Natural killer cell (primary cell): ENCODE measurements at regions not wholly inside any gene's neighbourhood (a gene's known extent, or its start where the extent isn't known, plus 50 kb on each side); places are given as distances from the start of the nearest gene placed in this dataset.

Experiments used
- ATAC-seq, 3 donors: fragments of 150-1000 bp in 2 of 3; fragments of 200-7000 bp in 1 of 3; cut with Tn5 transposase; 1 replicate in 1 of 3; 2 replicates in 2 of 3; pipeline ENCODE4 v1.10.0; 2021; ENCODE audit warnings: mild to moderate bottlenecking in 2 of 3, moderate library complexity in 2 of 3
- DNase-seq, 2 donors: peaks; one replicate each; pipeline versions ENCODE4 v3.0.0 to v3.0.0-alpha.2; 2013 to 2021; ENCODE audit warnings: mixed read lengths in 1 of 2
- H3K27ac ChIP-seq: one replicate; pipeline ENCODE4 v1.5.1; 2013; ENCODE audit warnings: mild to moderate bottlenecking, low read length
- H3K27me3 ChIP-seq: one replicate; pipeline ENCODE4 v1.6.1; 2013; ENCODE audit warnings: low read length; ENCODE audit not compliant: control insufficient read depth, insufficient read depth
- H3K36me3 ChIP-seq: one replicate; pipeline ENCODE4 v1.6.1; 2013; ENCODE audit warnings: low read length; ENCODE audit not compliant: control insufficient read depth, insufficient read depth
- H3K4me1 ChIP-seq: one replicate; pipeline ENCODE4 v1.6.1; 2013; ENCODE audit warnings: low read length; ENCODE audit not compliant: control insufficient read depth, insufficient read depth
- H3K4me3 ChIP-seq: one replicate; pipeline ENCODE4 v1.5.1; 2013; ENCODE audit warnings: low read length
- H3K9me3 ChIP-seq: one replicate; pipeline ENCODE4 v1.6.1; 2013; ENCODE audit warnings: low read length; ENCODE audit not compliant: control insufficient read depth, insufficient read depth
- H3K27ac Mint-ChIP-seq, 2 donors: one replicate each; pipeline ENCODE4 v1.8.0; 2022; ENCODE audit warnings: mild to moderate bottlenecking in 2 of 2, mixed read lengths in 2 of 2, moderate library complexity in 1 of 2
- H3K27me3 Mint-ChIP-seq, 2 donors: one replicate each; pipeline ENCODE4 v1.8.0; 2022; ENCODE audit warnings: low read depth in 2 of 2, mixed read lengths in 2 of 2
- H3K36me3 Mint-ChIP-seq: one replicate; pipeline ENCODE4 v1.8.0; 2022; ENCODE audit warnings: mixed read lengths
- H3K4me1 Mint-ChIP-seq, 2 donors: one replicate each; pipeline ENCODE4 v1.8.0; 2022; ENCODE audit warnings: mixed read lengths in 2 of 2
- H3K4me3 Mint-ChIP-seq: one replicate; pipeline ENCODE4 v1.8.0; 2022; ENCODE audit warnings: mild to moderate bottlenecking, moderate library complexity, mixed read lengths
- H3K9me3 Mint-ChIP-seq, 2 donors: one replicate each; pipeline ENCODE4 v1.8.0; 2022; ENCODE audit warnings: mixed read lengths in 2 of 2
- WGBS: methylation state at CpG from one replicate; pipeline ENCODE4 v1.1.7; 2013; ENCODE audit warnings: missing lambda C conversion rate; ENCODE audit not compliant: insufficient coverage; 5-methylcytosine and 5-hydroxymethylcytosine counted together
- intact Hi-C: fragments of 100-400 bp; cut with micrococcal nuclease; formaldehyde crosslinking; loops from one replicate; pipeline ENCODE4 v1.14.2; 2022
- TF ChIP-seq, protein P1 (sequence below): fragments of 200-600 bp; IDR thresholded peaks from one replicate; pipeline ENCODE4 v1.8.0; 2022; ENCODE audit warnings: antibody characterized with exemption

DNA sequence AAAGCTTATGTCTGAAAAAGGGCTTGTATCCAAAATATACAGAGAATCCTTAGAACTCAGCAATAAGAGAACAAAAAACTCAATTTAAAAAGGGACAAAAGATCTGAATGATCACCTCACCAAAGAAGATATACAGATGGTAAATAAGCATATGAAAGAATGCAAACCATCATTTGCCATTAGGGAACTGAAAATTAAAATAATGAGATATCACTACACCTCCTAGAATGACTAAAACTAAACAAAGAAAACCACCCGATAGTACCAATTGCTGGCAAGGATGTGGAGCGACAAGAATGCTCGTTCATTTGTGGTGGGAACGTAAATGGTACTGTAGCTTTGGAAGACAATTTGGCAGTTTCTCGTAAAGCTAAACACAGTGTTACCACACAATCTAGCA, 66.9 kb upstream of the MPHOSPH6 start:
- H3K27me3 ChIP-seq = no peaks in the 10 kb centered on the region
- H3K4me1 Mint-ChIP-seq = no peaks in the 10 kb centered on the region
- no peak overlapping the region for H3K27ac Mint-ChIP-seq
- no peak overlapping the region for H3K4me3 Mint-ChIP-seq
- H3K27ac ChIP-seq = no peak overlapping the region
- H3K9me3 Mint-ChIP-seq = no peaks in the 10 kb centered on the region
- TF ChIP-seq, protein P1, sequence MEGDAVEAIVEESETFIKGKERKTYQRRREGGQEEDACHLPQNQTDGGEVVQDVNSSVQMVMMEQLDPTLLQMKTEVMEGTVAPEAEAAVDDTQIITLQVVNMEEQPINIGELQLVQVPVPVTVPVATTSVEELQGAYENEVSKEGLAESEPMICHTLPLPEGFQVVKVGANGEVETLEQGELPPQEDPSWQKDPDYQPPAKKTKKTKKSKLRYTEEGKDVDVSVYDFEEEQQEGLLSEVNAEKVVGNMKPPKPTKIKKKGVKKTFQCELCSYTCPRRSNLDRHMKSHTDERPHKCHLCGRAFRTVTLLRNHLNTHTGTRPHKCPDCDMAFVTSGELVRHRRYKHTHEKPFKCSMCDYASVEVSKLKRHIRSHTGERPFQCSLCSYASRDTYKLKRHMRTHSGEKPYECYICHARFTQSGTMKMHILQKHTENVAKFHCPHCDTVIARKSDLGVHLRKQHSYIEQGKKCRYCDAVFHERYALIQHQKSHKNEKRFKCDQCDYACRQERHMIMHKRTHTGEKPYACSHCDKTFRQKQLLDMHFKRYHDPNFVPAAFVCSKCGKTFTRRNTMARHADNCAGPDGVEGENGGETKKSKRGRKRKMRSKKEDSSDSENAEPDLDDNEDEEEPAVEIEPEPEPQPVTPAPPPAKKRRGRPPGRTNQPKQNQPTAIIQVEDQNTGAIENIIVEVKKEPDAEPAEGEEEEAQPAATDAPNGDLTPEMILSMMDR = no peak
- H3K36me3 Mint-ChIP-seq = no peaks in the 10 kb centered on the region
- H3K4me3 ChIP-seq = no peak overlapping the region
- no peaks in the 10 kb centered on the region for H3K36me3 ChIP-seq
- intact Hi-C loops = no loop called here
- 86% methylated on average over 5 of the region's 5 CpGs for WGBS
- H3K27me3 Mint-ChIP-seq = peaks cover 28 to 46% of the 10 kb centered on the region in 2 donors
- no peaks in the 10 kb centered on the region for H3K9me3 ChIP-seq
- DNase-seq (no peak), ATAC-seq (no peak)
- H3K4me1 ChIP-seq = no peaks in the 10 kb centered on the region

- intact Hi-C loops = no loop called here
- H3K27ac Mint-ChIP-seq = no peak overlapping the region
- Histone ChIP-seq H3K27me3 (no peaks in the 10 kb centered on the region), H3K27ac (no peak overlapping the region), H3K9me3 (no peaks in the 10 kb centered on the region), H3K4me3 (no peak overlapping the region), H3K4me1 (no peaks in the 10 kb centered on the region), H3K36me3 (no peaks in the 10 kb centered on the region)
- H3K9me3 Mint-ChIP-seq = no peaks in the 10 kb centered on the region
- WGBS = no CpG with 5 or more reads among the region's 1 CpG
- H3K36me3 Mint-ChIP-seq = no peaks in the 10 kb centered on the region
- TF ChIP-seq, protein P1 = no peak
- peaks cover 27 to 42% of the 10 kb centered on the region in 2 donors for H3K27me3 Mint-ChIP-seq
- ATAC-seq = no peak
- no peaks in the 10 kb centered on the region for H3K4me1 Mint-ChIP-seq
- DNase-seq = no peak
- no peak overlapping the region for H3K4me3 Mint-ChIP-seq
Observed at GRCh38 chr16:82236415-82236814, 66.4 kb upstream of the MPHOSPH6 start.

DNA sequence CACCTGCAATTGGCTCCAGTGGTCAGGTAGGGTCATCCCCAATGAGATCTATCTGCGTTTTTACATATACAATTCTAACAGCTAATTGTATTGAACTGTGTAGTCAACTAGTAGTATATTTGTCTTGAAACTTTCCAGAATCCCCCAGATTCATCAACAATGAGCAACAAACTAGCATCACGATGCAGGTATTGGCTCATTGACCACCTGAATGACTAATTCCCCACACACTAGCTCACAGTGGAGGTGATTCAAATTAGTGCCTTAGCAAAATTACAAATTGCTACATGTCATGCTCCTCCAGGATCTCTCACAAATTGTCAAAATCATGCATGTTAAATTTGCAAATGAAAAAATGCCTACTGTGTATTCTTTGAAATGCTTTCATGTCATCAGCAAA, 62.8 kb upstream of the MPHOSPH6 start:
- H3K36me3 ChIP-seq = no peaks in the 10 kb centered on the region
- no peak overlapping the region for H3K4me3 Mint-ChIP-seq
- no peaks in the 10 kb centered on the region for H3K36me3 Mint-ChIP-seq
- TF ChIP-seq, protein P1 = no peak
- H3K27ac ChIP-seq = no peak overlapping the region
- peaks cover 0 to 4% of the 10 kb centered on the region in 2 donors for H3K4me1 Mint-ChIP-seq
- H3K9me3 ChIP-seq = no peaks in the 10 kb centered on the region
- intact Hi-C loops = loop anchor here (5.0 kb wide), 2 partner anchors 291 to 866 kb away; no protein-coding TSS in a partner anchor
- ATAC-seq (no peak), DNase-seq (no peak)
- no peak overlapping the region for H3K4me3 ChIP-seq
- no peak overlapping the region for H3K27ac Mint-ChIP-seq
- H3K9me3 Mint-ChIP-seq = no peaks in the 10 kb centered on the region
- no peaks in the 10 kb centered on the region for H3K4me1 ChIP-seq
- no peaks in the 10 kb centered on the region for H3K27me3 ChIP-seq
- peaks cover 24 to 35% of the 10 kb centered on the region in 2 donors for H3K27me3 Mint-ChIP-seq
- 83% methylated on average over 1 of the region's 2 CpGs for whole genome bisulfite sequencing
